Spleen (tissue), 11 donors: ENCODE measurements at regions not wholly inside any gene's neighbourhood (a gene's known extent, or its start where the extent isn't known, plus 50 kb on each side); places are given as distances from the start of the nearest gene placed in this dataset.
A peak's percentile ranks its signal among the peaks of the same experiment; 100 is the strongest.

Experiments
- DNase-seq: peaks from one replicate; pipeline ENCODE4 v3.0.0-alpha.2; 2020
- H3K27ac ChIP-seq, 8 donors: fragments of 200-600 bp; sonication (generic) in 7 of 8; 1 replicate in 4 of 8; 2 replicates in 4 of 8; pipeline versions ENCODE4 v1.5.0 to v1.8.0; 2016 to 2021; ENCODE audit warnings: inconsistent platforms in 4 of 8, mild to moderate bottlenecking in 4 of 8, moderate library complexity in 1 of 8
- H3K27me3 ChIP-seq, 7 donors: fragments of 200-600 bp; sonication (generic) in 6 of 7; replicated peaks in 1 of 7; 1 replicate in 4 of 7; 2 replicates in 3 of 7; pipeline versions ENCODE4 v1.5.0 to v1.8.0; 2016 to 2021; ENCODE audit warnings: inconsistent platforms in 3 of 7, mild to moderate bottlenecking in 1 of 7
- H3K36me3 ChIP-seq, 6 donors: fragments of 200-600 bp; sonication (generic) in 5 of 6; 1 replicate in 4 of 6; 2 replicates in 2 of 6; pipeline versions ENCODE4 v1.5.0 to v1.8.0; 2016 to 2021; ENCODE audit warnings: inconsistent platforms in 2 of 6
- H3K4me1 ChIP-seq, 6 donors: fragments of 200-600 bp; sonication (generic) in 5 of 6; 1 replicate in 3 of 6; 2 replicates in 3 of 6; pipeline versions ENCODE4 v1.5.0 to v1.8.0; 2016 to 2021; ENCODE audit warnings: inconsistent platforms in 3 of 6
- H3K4me3 ChIP-seq, 8 donors: fragments of 200-600 bp; sonication (generic) in 7 of 8; 1 replicate in 4 of 8; 2 replicates in 4 of 8; pipeline versions ENCODE4 v1.5.0 to v1.8.0; 2016 to 2021; ENCODE audit warnings: inconsistent platforms in 4 of 8, mild to moderate bottlenecking in 4 of 8, moderate library complexity in 2 of 8
- H3K9me3 ChIP-seq, 8 donors: fragments of 200-600 bp; sonication (generic) in 7 of 8; 1 replicate in 4 of 8; 2 replicates in 4 of 8; pipeline versions ENCODE4 v1.5.0 to v1.8.0; 2016 to 2021; ENCODE audit warnings: inconsistent platforms in 4 of 8
- CTCF ChIP-seq, 11 experiments: fragments of 200-600 bp in 7 of 11; fragments of 450-650 bp in 4 of 11; sonication (generic) in 4 of 11; IDR thresholded peaks in 8 of 11; conservative IDR thresholded peaks in 3 of 11; 1 replicate in 7 of 11; 2 replicates in 4 of 11; pipeline versions ENCODE4 v1.4.0 to v1.8.0; 2016 to 2021; ENCODE audit warnings: antibody characterized with exemption in 11 of 11, inconsistent platforms in 4 of 11, mild to moderate bottlenecking in 1 of 11
- POLR2A ChIP-seq, 3 donors: fragments of 450-650 bp; IDR thresholded peaks; one replicate each; pipeline ENCODE4 v1.5.1; 2017; ENCODE audit warnings: antibody characterized with exemption in 3 of 3, mild to moderate bottlenecking in 1 of 3
- POLR2AphosphoS5 ChIP-seq, 3 donors: sonication (generic); formaldehyde crosslinking; IDR thresholded peaks; one replicate each; pipeline ENCODE4 v1.5.1; 2017; ENCODE audit warnings: antibody characterized with exemption in 3 of 3
- WGBS, 5 donors: extraction: QIAGEN DNeasy Blood & Tissue Kit in 3 of 5; methylation state at CpG; one replicate each; pipeline versions ENCODE4 v1.1.5 to v1.1.7; 2013 to 2018; 5-methylcytosine and 5-hydroxymethylcytosine counted together
- intact Hi-C: fragments of 100-400 bp; cut with DNase I; formaldehyde crosslinking; loops from one replicate; pipeline ENCODE4 v1.15.0; 2023; ENCODE audit warnings: low total_unique reads
- donor health status: healthy with polysubstance abuse.
- donor health status: DM: no; HTN: no; CAD: no; lungs with moderate emphysema.
- donor health status: DM: no; HTN: no; CAD: no.
- donor health status: Bipolar disorder and iron deficiency.
- donor health status: healthy.
- donor health status: DM: no; HTN: no; CAD: no.
- donor health status: DM: yes; HTN: yes; CAD: no.

GRCh38 chr7:28296571-28297483 is 115.5 kb upstream of the CREB5 start:
- peak overlapping the region in 1 of 8 donors; percentile 15 for H3K27ac ChIP-seq
- H3K36me3 ChIP-seq, result no peaks in the 10 kb centered on the region
- intact Hi-C loops, result loop anchor here (10.0 kb wide), 1 partner anchor 328 kb away; no protein-coding TSS in a partner anchor
- TF ChIP-seq CTCF (IDR thresholded peaks at IDR 0.05 in 8 of 11, conservative IDR thresholded peaks at IDR 0.05 in 3 of 11) (peak in 4 of 11 experiments; percentile 29 to 41 (median 34)), POLR2A (IDR thresholded peaks at IDR 0.05) (no peak), POLR2AphosphoS5 (IDR thresholded peaks at IDR 0.05) (no peak)
- no peaks in the 10 kb centered on the region for H3K9me3 ChIP-seq
- no peak for DNase-seq
- peaks cover 0 to 27% (median 4%) of the 10 kb centered on the region in 6 donors for H3K4me1 ChIP-seq
- H3K4me3 ChIP-seq, result no peak overlapping the region
- H3K27me3 ChIP-seq, result peaks cover 0 to 13% (median 0%) of the 10 kb centered on the region in 7 donors
- 52 to 58% (median 54%) methylated on average over 4 of the region's 4 CpGs for WGBS, 5 donors

- H3K36me3 ChIP-seq, result no peaks in the 10 kb centered on the region
- intact Hi-C loops, result loop anchor here (10.0 kb wide), 1 partner anchor 327 kb away; no protein-coding TSS in a partner anchor
- DNase-seq, result no peak
- 55 to 68% (median 59%) methylated on average over 4 of the region's 4 CpGs for WGBS, 5 donors
- no peak overlapping the region for H3K4me3 ChIP-seq
- H3K27ac ChIP-seq, result no peak overlapping the region
- peaks cover 0 to 10% (median 0%) of the 10 kb centered on the region in 7 donors for H3K27me3 ChIP-seq
- H3K4me1 ChIP-seq, result peaks cover 0 to 19% (median 4%) of the 10 kb centered on the region in 6 donors
- no peaks in the 10 kb centered on the region for H3K9me3 ChIP-seq
- no peak for TF ChIP-seq POLR2AphosphoS5 (IDR thresholded peaks at IDR 0.05)
- TF ChIP-seq POLR2A (IDR thresholded peaks at IDR 0.05), result no peak
- no peak for TF ChIP-seq CTCF (IDR thresholded peaks at IDR 0.05 in 8 of 11, conservative IDR thresholded peaks at IDR 0.05 in 3 of 11)
Measured at GRCh38 chr7:28297801-28298459, 114.4 kb upstream of the CREB5 start.

GRCh38 chr7:28298870-28299518 is 113.3 kb upstream of the CREB5 start:
- no peak for TF ChIP-seq POLR2AphosphoS5 (IDR thresholded peaks at IDR 0.05)
- TF ChIP-seq CTCF (IDR thresholded peaks at IDR 0.05 in 8 of 11, conservative IDR thresholded peaks at IDR 0.05 in 3 of 11), result peak in 3 of 11 experiments; percentile 17 to 24 (median 19)
- intact Hi-C loops, result loop anchor here (10.0 kb wide), 1 partner anchor 326 kb away; no protein-coding TSS in a partner anchor
- Histone ChIP-seq H3K27ac (no peak overlapping the region), H3K4me1 (peaks cover 0 to 18% (median 4%) of the 10 kb centered on the region in 6 donors), H3K36me3 (no peaks in the 10 kb centered on the region), H3K4me3 (no peak overlapping the region), H3K9me3 (no peaks in the 10 kb centered on the region), H3K27me3 (peaks cover 0 to 4% (median 0%) of the 10 kb centered on the region in 7 donors)
- 48 to 66% (median 57%) methylated on average over 7 of the region's 7 CpGs for WGBS, 5 donors
- no peak for DNase-seq
